Left lung (tissue), 4 donors: ENCODE measurements at regions not wholly inside any gene's neighbourhood (a gene's known extent, or its start where the extent isn't known, plus 50 kb on each side); places are given as distances from the start of the nearest gene placed in this dataset.

Source experiments
- ATAC-seq: fragments of 200-7000 bp; cut with Tn5 transposase; one replicate; pipeline ENCODE4 v1.9.1; 2020; ENCODE audit warnings: moderate library complexity
- DNase-seq, 4 donors: peaks; one replicate each; pipeline ENCODE4 v3.0.0-alpha.2; 2013 to 2020
- H3K27ac ChIP-seq, 2 donors: fragments of 200-600 bp; sonication (generic) in 1 of 2; one replicate each; pipeline versions ENCODE4 v1.5.0 to v1.8.0; 2020 to 2021
- H3K27me3 ChIP-seq, 2 donors: fragments of 200-600 bp; sonication (generic) in 1 of 2; one replicate each; pipeline versions ENCODE4 v1.5.0 to v1.8.0; 2020 to 2021
- H3K36me3 ChIP-seq, 2 donors: fragments of 200-600 bp; sonication (generic) in 1 of 2; one replicate each; pipeline versions ENCODE4 v1.5.0 to v1.8.0; 2020 to 2021
- H3K4me1 ChIP-seq, 2 donors: fragments of 200-600 bp; one replicate each; pipeline ENCODE4 v1.8.0; 2021
- H3K4me3 ChIP-seq, 2 donors: fragments of 200-600 bp; sonication (generic) in 1 of 2; one replicate each; pipeline versions ENCODE4 v1.5.0 to v1.8.0; 2020 to 2021; ENCODE audit warnings: mild to moderate bottlenecking in 1 of 2
- H3K9me3 ChIP-seq, 2 donors: fragments of 200-600 bp; sonication (generic) in 1 of 2; one replicate each; pipeline versions ENCODE4 v1.5.0 to v1.8.0; 2020 to 2021
- intact Hi-C, 2 donors: fragments of 100-400 bp; cut with DNase I; formaldehyde crosslinking; loops; one replicate each; pipeline versions ENCODE4 v1.11.2 to v1.14.2; 2022
- TF ChIP-seq, protein P1 (sequence below), 2 donors: fragments of 200-600 bp; sonication (generic) in 1 of 2; IDR thresholded peaks; one replicate each; pipeline versions ENCODE4 v1.5.0 to v1.8.0; 2021; ENCODE audit warnings: antibody characterized with exemption in 2 of 2
- donor health status: DM: no; HTN: yes; CAD: no.
- donor health status: DM: no; HTN: no; CAD: no.

DNA sequence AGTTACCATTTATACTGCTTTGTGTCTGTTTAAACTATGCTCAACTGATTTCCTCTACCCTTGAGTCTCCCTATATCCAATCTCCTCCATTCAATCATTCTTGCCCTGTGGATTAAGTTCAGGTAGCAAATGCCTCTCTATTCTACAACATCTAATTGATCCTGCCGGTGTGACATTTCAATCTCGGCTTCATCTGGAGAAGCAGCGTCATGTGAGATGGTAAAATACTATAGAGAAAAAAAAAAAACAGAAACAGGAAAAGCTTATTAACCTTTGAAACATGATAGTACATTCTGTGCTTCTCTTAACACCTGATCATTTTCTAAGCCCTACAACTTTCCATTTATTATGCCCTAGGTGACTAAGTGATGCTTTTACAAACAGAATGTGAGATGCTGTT is 89.4 kb downstream of the KCTD12 start:
- DNase-seq (no peak), ATAC-seq (no peak)
- TF ChIP-seq, protein P1, sequence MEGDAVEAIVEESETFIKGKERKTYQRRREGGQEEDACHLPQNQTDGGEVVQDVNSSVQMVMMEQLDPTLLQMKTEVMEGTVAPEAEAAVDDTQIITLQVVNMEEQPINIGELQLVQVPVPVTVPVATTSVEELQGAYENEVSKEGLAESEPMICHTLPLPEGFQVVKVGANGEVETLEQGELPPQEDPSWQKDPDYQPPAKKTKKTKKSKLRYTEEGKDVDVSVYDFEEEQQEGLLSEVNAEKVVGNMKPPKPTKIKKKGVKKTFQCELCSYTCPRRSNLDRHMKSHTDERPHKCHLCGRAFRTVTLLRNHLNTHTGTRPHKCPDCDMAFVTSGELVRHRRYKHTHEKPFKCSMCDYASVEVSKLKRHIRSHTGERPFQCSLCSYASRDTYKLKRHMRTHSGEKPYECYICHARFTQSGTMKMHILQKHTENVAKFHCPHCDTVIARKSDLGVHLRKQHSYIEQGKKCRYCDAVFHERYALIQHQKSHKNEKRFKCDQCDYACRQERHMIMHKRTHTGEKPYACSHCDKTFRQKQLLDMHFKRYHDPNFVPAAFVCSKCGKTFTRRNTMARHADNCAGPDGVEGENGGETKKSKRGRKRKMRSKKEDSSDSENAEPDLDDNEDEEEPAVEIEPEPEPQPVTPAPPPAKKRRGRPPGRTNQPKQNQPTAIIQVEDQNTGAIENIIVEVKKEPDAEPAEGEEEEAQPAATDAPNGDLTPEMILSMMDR (IDR thresholded peaks at IDR 0.05): no peak
- no peaks in the 10 kb centered on the region for H3K27me3 ChIP-seq
- no peak overlapping the region for H3K4me3 ChIP-seq
- intact Hi-C loops: no loop called here
- H3K27ac ChIP-seq: no peak overlapping the region
- H3K4me1 ChIP-seq: peaks cover 4 to 17% of the 10 kb centered on the region in 2 donors
- H3K36me3 ChIP-seq: no peaks in the 10 kb centered on the region
- H3K9me3 ChIP-seq: no peaks in the 10 kb centered on the region

DNA sequence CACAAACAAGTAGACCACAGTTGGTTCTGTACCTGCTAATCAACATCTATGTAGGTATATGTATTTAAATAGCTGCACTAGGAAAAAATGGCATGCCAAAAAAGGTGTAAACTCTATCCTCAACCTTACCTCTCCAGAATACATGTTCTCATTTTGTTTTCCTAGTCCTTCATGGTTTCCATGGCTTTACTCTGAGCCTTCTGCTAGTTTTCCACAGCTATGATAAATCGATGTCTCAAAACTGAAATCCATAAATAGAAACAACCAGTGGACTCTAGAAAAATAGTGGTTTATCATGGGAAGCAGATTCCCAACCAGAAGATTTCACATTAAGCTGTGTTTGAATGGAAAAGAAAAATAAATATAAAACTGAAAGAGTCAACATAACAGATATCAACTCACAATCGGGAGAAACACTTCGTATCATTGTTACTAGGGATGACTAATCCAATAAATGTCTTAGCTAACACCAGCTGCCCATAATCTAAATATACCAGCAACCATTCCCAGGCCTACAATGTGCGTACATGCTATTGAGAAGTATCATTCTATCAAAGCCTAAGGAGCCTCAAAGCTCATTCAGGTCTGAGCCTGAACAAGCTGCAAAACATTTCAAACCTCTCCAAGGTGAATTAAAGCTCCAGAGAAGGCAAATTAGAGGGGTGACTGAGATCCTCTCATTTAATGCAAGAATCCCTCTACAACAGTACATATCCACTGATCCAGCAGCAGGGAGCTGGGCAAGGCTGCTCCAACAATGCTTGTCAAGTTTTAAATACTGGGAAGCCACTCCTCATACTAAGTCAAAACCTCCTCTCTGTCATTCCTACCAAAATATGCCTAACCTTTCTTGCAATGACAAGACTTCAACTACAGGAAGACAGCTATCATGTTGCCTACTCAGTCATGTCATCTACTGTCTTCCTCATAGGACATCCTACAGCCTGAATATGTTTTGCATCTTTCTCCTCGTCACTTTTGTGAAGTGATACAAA is 90.2 kb downstream of the KCTD12 start:
- H3K9me3 ChIP-seq: no peaks in the 10 kb centered on the region
- no peaks in the 10 kb centered on the region for H3K27me3 ChIP-seq
- peaks cover 4 to 17% of the 10 kb centered on the region in 2 donors for H3K4me1 ChIP-seq
- intact Hi-C loops: no loop called here
- H3K4me3 ChIP-seq: no peak overlapping the region
- TF ChIP-seq, protein P1 (IDR thresholded peaks at IDR 0.05): no peak
- no peaks in the 10 kb centered on the region for H3K36me3 ChIP-seq
- no peak for DNase-seq
- no peak for ATAC-seq
- no peak overlapping the region for H3K27ac ChIP-seq

GRCh38 chr13:76792731-76793347 is 93.4 kb downstream of the KCTD12 start:
- ATAC-seq (peak; percentile 66), DNase-seq (peak in 2 of 4 donors; percentile 41 to 69)
- H3K27me3 ChIP-seq: no peaks in the 10 kb centered on the region
- TF ChIP-seq, protein P1 (IDR thresholded peaks at IDR 0.05): no peak
- H3K4me3 ChIP-seq: no peak overlapping the region
- H3K36me3 ChIP-seq: no peaks in the 10 kb centered on the region
- peaks cover 0 to 15% of the 10 kb centered on the region in 2 donors for H3K4me1 ChIP-seq
- H3K27ac ChIP-seq: peak overlapping the region in 1 of 2 donors; percentile 27
- intact Hi-C loops: no loop called here
- H3K9me3 ChIP-seq: no peaks in the 10 kb centered on the region

DNA sequence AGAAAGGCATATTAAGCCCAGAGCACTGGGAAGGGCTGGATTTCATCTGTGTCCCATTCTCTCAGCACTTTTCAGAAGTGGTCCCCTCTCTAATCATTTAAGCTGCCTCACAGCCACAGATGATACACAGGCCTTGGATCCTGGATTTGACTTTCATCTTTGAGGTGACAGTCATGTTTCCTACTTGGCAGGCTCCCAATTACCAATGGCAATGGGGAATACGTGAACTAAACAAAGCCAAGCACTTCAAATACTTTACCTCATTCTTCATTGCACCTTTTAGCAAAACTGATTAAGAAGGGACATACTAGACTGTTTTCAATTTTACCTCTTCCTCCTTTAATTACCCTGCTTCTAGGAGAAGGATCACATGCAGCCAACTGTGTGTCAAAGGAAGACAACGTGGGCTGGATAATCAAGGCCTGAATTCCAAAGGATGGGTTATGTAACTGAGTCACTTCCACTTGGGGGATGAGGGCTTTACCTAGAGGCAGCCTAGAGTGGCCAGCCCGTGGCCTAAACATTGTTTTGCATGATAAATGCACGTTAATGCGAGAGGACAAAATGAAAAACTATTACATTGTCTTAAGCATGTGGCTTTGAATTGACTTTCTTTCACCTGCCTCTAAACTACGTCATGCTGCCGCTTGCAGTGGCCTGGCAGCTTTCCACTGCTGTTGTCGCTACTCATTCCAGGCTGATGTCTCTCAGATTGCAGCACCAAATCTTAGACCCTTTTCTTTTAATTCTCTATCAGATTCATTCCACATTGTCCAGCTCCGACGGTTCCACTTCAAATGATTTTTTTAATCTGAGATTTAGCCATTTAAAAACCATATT is 95.0 kb downstream of the KCTD12 start:
- no peak for DNase-seq
- no peak overlapping the region for H3K4me3 ChIP-seq

More for the DNA sequence above, 95.0 kb downstream of the KCTD12 start:
- Histone ChIP-seq H3K27me3 (no peaks in the 10 kb centered on the region), H3K4me1 (peaks cover 0 to 15% of the 10 kb centered on the region in 2 donors), H3K36me3 (no peaks in the 10 kb centered on the region), H3K9me3 (peaks cover 0 to 4% of the 10 kb centered on the region in 2 donors), H3K27ac (no peak overlapping the region)
- intact Hi-C loops: no loop called here
- TF ChIP-seq, protein P1 (IDR thresholded peaks at IDR 0.05): no peak
- ATAC-seq: peak; percentile 23
